ENCODE measurements at regions not wholly inside any gene's neighbourhood (a gene's known extent, or its start where the extent isn't known, plus 50 kb on each side); places are given as distances from the start of the nearest gene placed in this dataset.

DNA sequence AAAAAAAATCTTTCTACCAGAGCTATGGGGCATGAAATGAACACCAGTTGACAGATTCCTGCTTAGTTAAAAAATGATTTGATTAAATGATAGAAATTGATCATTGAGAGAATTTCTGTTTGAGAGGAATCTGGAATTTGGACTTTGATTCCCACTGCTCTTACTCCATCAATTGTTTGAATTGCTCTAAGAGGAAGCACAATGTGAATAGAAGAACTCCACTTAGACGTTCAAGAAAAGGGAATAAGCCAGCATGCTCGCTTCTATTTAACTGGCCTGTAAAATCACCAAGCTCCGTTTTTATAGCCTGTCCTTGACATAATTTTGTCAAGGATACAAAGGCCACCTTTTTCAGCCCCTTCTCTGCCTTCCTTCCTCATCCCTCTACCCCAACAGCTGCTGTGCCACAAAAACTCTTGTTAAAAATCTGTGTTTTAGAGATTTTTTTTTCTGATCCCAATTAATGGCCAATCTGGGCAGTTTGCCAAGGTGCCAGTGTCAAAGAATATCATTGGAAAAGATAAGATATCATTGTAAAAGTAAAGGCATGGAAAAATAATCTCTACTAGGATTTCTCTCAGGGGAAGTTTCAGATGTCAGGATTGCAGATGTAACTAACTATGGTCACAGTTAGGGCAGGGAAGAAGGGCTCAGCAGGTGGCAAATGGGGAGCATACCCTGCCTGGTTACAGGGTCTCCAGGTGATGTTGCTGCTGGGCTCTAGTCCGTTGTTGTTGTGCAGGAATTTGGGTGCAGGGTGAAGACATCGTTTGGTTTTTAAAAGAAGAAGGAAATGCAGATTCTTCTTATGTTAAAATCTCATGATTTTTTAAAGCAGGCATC lies 301.8 kb upstream of the PDZRN3 start:
- CTCF ChIA-PET, result no interaction called here
- no peaks in the 10 kb centered on the region for H3K4me1 ChIP-seq (replicated peaks; ENCODE audit: insufficient read depth)
- no TSS peak for BruUV-seq (replicated peaks)
- no peak for DNase-seq
- TF ChIP-seq EZH2 (IDR thresholded peaks at IDR 0.05; ENCODE audit: low read depth), result no peak
- TF ChIP-seq, protein P1, sequence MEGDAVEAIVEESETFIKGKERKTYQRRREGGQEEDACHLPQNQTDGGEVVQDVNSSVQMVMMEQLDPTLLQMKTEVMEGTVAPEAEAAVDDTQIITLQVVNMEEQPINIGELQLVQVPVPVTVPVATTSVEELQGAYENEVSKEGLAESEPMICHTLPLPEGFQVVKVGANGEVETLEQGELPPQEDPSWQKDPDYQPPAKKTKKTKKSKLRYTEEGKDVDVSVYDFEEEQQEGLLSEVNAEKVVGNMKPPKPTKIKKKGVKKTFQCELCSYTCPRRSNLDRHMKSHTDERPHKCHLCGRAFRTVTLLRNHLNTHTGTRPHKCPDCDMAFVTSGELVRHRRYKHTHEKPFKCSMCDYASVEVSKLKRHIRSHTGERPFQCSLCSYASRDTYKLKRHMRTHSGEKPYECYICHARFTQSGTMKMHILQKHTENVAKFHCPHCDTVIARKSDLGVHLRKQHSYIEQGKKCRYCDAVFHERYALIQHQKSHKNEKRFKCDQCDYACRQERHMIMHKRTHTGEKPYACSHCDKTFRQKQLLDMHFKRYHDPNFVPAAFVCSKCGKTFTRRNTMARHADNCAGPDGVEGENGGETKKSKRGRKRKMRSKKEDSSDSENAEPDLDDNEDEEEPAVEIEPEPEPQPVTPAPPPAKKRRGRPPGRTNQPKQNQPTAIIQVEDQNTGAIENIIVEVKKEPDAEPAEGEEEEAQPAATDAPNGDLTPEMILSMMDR (conservative IDR thresholded peaks at IDR 0.05), result no peak
- no peaks in the 10 kb centered on the region for H4K20me1 ChIP-seq (ENCODE audit: insufficient read depth)
- H2AFZ ChIP-seq, result no peak overlapping the region
- intact Hi-C loops (cut with micrococcal nuclease; ENCODE audit: unreplicated experiment), result no loop called here
- no peaks in the 10 kb centered on the region for H3K79me2 ChIP-seq (ENCODE audit: low read depth)
- H3K36me3 ChIP-seq (ENCODE audit: low read depth), result no peaks in the 10 kb centered on the region
- H3K4me2 ChIP-seq, result no peak overlapping the region
- no peaks in the 10 kb centered on the region for H3K9me3 ChIP-seq (ENCODE audit: insufficient read depth, low read depth)
- no peaks in the 10 kb centered on the region for H3K9me2 ChIP-seq (ENCODE audit: insufficient read depth)
- H3K4me3 ChIP-seq, result no peak overlapping the region
- H3K27me3 ChIP-seq (ENCODE audit: insufficient read depth, low read depth), result no peaks in the 10 kb centered on the region
- H3K27ac ChIP-seq, result no peak overlapping the region
- POLR2A ChIA-PET (ENCODE audit: unreplicated experiment), result no interaction called here
- H3F3A ChIP-seq (ENCODE audit: insufficient read depth, low read depth), result no peaks in the 10 kb centered on the region

DNA sequence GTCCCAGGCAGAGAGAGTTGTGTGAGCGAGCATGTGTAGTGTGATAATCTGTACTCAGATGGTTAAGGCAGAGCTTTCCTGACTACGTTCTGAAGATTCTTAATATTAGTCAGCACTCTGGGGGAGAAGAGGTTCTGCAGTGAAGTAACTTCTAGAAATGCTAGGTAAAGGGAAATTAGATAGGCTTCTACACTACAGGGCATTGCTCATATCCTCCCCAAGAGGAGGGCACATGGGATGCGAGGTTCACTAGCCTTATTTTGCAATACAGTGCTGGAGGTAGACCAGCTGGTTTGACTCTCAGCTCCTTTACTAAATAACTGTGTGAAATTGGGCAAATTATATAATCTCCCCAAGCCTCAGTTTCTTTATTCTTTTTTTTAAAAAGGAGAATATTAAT lies 300.3 kb upstream of the PDZRN3 start:
- Histone ChIP-seq H3K4me3 (no peak overlapping the region), H3F3A (ENCODE audit: insufficient read depth, low read depth) (no peaks in the 10 kb centered on the region), H3K4me2 (no peak overlapping the region), H3K9me3 (ENCODE audit: insufficient read depth, low read depth) (no peaks in the 10 kb centered on the region), H3K36me3 (ENCODE audit: low read depth) (no peaks in the 10 kb centered on the region), H3K4me1 (replicated peaks; ENCODE audit: insufficient read depth) (no peaks in the 10 kb centered on the region), H3K79me2 (ENCODE audit: low read depth) (no peaks in the 10 kb centered on the region), H3K27ac (no peak overlapping the region), H3K9me2 (ENCODE audit: insufficient read depth) (no peaks in the 10 kb centered on the region), H3K27me3 (ENCODE audit: insufficient read depth, low read depth) (no peaks in the 10 kb centered on the region), H4K20me1 (ENCODE audit: insufficient read depth) (no peaks in the 10 kb centered on the region), H2AFZ (no peak overlapping the region)
- no TSS peak for BruUV-seq (replicated peaks)
- ChIA-PET POLR2A (ENCODE audit: unreplicated experiment) (no interaction called here), CTCF (no interaction called here)
- no peak for DNase-seq
- TF ChIP-seq EZH2 (IDR thresholded peaks at IDR 0.05; ENCODE audit: low read depth), result no peak
- TF ChIP-seq, protein P1 (conservative IDR thresholded peaks at IDR 0.05), result no peak
- intact Hi-C loops (cut with micrococcal nuclease; ENCODE audit: unreplicated experiment), result no loop called here

DNA sequence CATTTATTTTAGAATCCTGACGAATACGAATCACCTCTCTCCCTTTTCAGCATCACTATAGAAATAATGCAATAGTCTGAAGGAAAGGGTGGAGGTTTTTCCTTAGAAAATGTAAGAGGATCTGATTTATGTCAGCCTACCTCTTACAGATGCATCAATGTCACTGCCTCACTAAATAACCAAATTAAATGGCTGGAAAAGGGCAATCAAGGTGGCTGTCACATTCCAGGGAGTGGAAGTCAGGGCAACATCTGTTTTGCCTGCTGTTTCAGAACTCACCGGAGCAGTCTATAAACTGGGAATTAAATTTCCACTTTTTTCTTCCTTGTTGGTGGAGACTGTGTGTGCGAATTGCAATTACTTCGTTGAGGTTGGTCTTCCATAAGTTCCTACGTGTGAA lies 299.3 kb upstream of the PDZRN3 start:
- H3K27me3 ChIP-seq (ENCODE audit: insufficient read depth, low read depth), result no peaks in the 10 kb centered on the region
- no TSS peak for BruUV-seq (replicated peaks)
- no peaks in the 10 kb centered on the region for H3K9me3 ChIP-seq (ENCODE audit: insufficient read depth, low read depth)
- ChIA-PET POLR2A (ENCODE audit: unreplicated experiment) (no interaction called here), CTCF (no interaction called here)
- H3K4me1 ChIP-seq (replicated peaks; ENCODE audit: insufficient read depth), result no peaks in the 10 kb centered on the region
- intact Hi-C loops (cut with micrococcal nuclease; ENCODE audit: unreplicated experiment), result no loop called here
- no peak overlapping the region for H3K4me3 ChIP-seq
- H4K20me1 ChIP-seq (ENCODE audit: insufficient read depth), result no peaks in the 10 kb centered on the region
- no peaks in the 10 kb centered on the region for H3K79me2 ChIP-seq (ENCODE audit: low read depth)
- H3F3A ChIP-seq (ENCODE audit: insufficient read depth, low read depth), result no peaks in the 10 kb centered on the region
- TF ChIP-seq EZH2 (IDR thresholded peaks at IDR 0.05; ENCODE audit: low read depth), result no peak
- H3K9me2 ChIP-seq (ENCODE audit: insufficient read depth), result no peaks in the 10 kb centered on the region
- DNase-seq, result no peak
- H2AFZ ChIP-seq, result no peak overlapping the region
- no peaks in the 10 kb centered on the region for H3K36me3 ChIP-seq (ENCODE audit: low read depth)
- H3K4me2 ChIP-seq, result no peak overlapping the region
- no peak overlapping the region for H3K27ac ChIP-seq

DNA sequence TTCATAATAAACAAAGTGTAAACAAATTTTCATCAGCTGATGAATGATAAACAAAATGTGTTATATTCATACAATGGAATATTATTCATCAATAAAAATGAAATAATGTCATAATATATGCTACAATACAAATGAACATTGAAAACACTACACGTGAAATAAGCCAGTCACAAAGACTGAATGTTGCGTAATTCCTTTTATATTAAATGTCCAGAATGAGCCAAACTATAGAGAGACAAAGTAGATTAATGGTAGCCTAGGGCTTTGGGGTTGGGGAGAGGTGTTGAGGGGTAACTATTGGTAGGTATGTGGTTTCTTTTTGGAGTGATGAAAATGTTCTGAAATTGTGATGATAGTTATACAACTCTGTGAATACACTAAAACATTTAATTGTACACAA lies 292.9 kb upstream of the PDZRN3 start:
- Histone ChIP-seq H3K27ac (no peak overlapping the region), H3K9me3 (ENCODE audit: insufficient read depth, low read depth) (no peaks in the 10 kb centered on the region), H3K27me3 (ENCODE audit: insufficient read depth, low read depth) (no peaks in the 10 kb centered on the region), H3K9me2 (ENCODE audit: insufficient read depth) (no peaks in the 10 kb centered on the region), H3K79me2 (ENCODE audit: low read depth) (no peaks in the 10 kb centered on the region), H3F3A (ENCODE audit: insufficient read depth, low read depth) (no peaks in the 10 kb centered on the region), H3K4me2 (no peak overlapping the region), H3K4me3 (no peak overlapping the region), H2AFZ (no peak overlapping the region), H4K20me1 (ENCODE audit: insufficient read depth) (no peaks in the 10 kb centered on the region), H3K36me3 (ENCODE audit: low read depth) (no peaks in the 10 kb centered on the region), H3K4me1 (replicated peaks; ENCODE audit: insufficient read depth) (no peaks in the 10 kb centered on the region)
- intact Hi-C loops (cut with micrococcal nuclease; ENCODE audit: unreplicated experiment), result no loop called here
- no TSS peak for BruUV-seq (replicated peaks)
- POLR2A ChIA-PET (ENCODE audit: unreplicated experiment), result no interaction called here
- DNase-seq, result no peak
- CTCF ChIA-PET, result no interaction called here
- TF ChIP-seq, protein P1 (conservative IDR thresholded peaks at IDR 0.05), result no peak
- no peak for TF ChIP-seq EZH2 (IDR thresholded peaks at IDR 0.05; ENCODE audit: low read depth)

All from PC-9 (cell line).